ENCODE measurements at regions not wholly inside any gene's neighbourhood (a gene's known extent, or its start where the extent isn't known, plus 50 kb on each side); places are given as distances from the start of the nearest gene placed in this dataset.

GRCh38 chr10:3423384-3423783 lies 250.8 kb upstream of the PITRM1 start:
- no peak overlapping the region for H3K23ac ChIP-seq (ENCODE audit: low read depth, low read length)
- no peak for ATAC-seq (ENCODE audit: low read depth)
- dilution Hi-C loops (cut with HindIII; ENCODE audit: low sequenced_read_pairs, unreplicated experiment) = no loop called here
- no TSS peak for BruUV-seq (replicated peaks)
- CTCF ChIA-PET = interaction anchor here (0.6 kb wide), 1 partner anchor 89 kb away, joined by 4 read pairs; no protein-coding TSS in a partner anchor
- in situ Hi-C loops (cut with MboI; ENCODE audit: low sequenced_read_pairs) = no loop called here
- no peak overlapping the region for H3K9ac ChIP-seq (ENCODE audit: low read depth, low read length)
- no peak overlapping the region for H3K4me3 ChIP-seq (ENCODE audit: insufficient read depth, low read depth, low read length)
- POLR2A ChIA-PET (ENCODE audit: unreplicated experiment) = no interaction called here
- peak overlapping the region; percentile 71; the same call in 1 of the 2 replicates for H2BK20ac ChIP-seq (ENCODE audit: low read depth, low read length)
- H3K56ac ChIP-seq (ENCODE audit: extremely low read depth, insufficient read depth, low read length) = no peak overlapping the region
- H3K9me3 ChIP-seq (ENCODE audit: control insufficient read depth, insufficient read depth, low read length) = no peaks in the 10 kb centered on the region
- 0 out of 2 replicates have a peak overlapping the region, but pooled peaks have one; percentile 23 for H3K14ac ChIP-seq (replicated peaks; ENCODE audit: low read depth, low read length)
- no peak overlapping the region; the same call in 1 of the 2 replicates for H4K5ac ChIP-seq (ENCODE audit: low read depth, low read length)
- H2AK9ac ChIP-seq (replicated peaks; ENCODE audit: low read depth, low read length, poor library complexity) = no peak overlapping the region
- WGBS, 2 experiments (ENCODE audit: extremely low coverage in 2 of 2, insufficient read length in 1 of 2) = 82% methylated on average over 14 of the region's 14 CpGs; no CpG with 5 or more reads in 1 of the 2 experiments
- H3K36me3 ChIP-seq (ENCODE audit: control insufficient read depth, insufficient read depth, low read length) = no peaks in the 10 kb centered on the region
- H3K27ac ChIP-seq (ENCODE audit: insufficient read depth, low read length) = no peak overlapping the region
- H3K4me2 ChIP-seq (ENCODE audit: low read depth, low read length) = no peak overlapping the region
- peak overlapping the region; percentile 77 for H3K4ac ChIP-seq (ENCODE audit: low read depth, low read length)
- peak overlapping the region; percentile 15; the same call in 1 of the 2 replicates for H4K91ac ChIP-seq (ENCODE audit: insufficient read depth, low read depth, low read length)
- no peaks in the 10 kb centered on the region for H3K79me1 ChIP-seq (ENCODE audit: low read depth in 1 of 2, low read length in 2 of 2)
- intact Hi-C loops (cut with micrococcal nuclease) = no loop called here
- peaks cover 14% of the 10 kb centered on the region for H3K4me1 ChIP-seq (ENCODE audit: control insufficient read depth, insufficient read depth, low read length)
- H3K27me3 ChIP-seq (ENCODE audit: control insufficient read depth, insufficient read depth, low read length) = no peaks in the 10 kb centered on the region
- peak overlapping the region; percentile 80; the same call in 1 of the 2 replicates for H2AK5ac ChIP-seq (ENCODE audit: low read depth, low read length)
- H3K9me1 ChIP-seq (ENCODE audit: insufficient read depth, low read length) = peaks cover 10% of the 10 kb centered on the region; the same call in 1 of the 2 replicates
- H4K20me1 ChIP-seq (ENCODE audit: insufficient read depth, low read length) = no peaks in the 10 kb centered on the region
- H2AFZ ChIP-seq (replicated peaks; ENCODE audit: low read length, poor library complexity) = peak overlapping the region; percentile 38
- no peak for DNase-seq
- TF ChIP-seq MAFK (IDR thresholded peaks at IDR 0.05; ENCODE audit: low read depth, low read length) = no peak
- no peak for TF ChIP-seq FOS (IDR thresholded peaks at IDR 0.05; ENCODE audit: low read depth, low read length)
- TF ChIP-seq MAZ (IDR thresholded peaks at IDR 0.05; ENCODE audit: borderline replicate concordance, low read depth, low read length) = no peak
- no peak for TF ChIP-seq RAD21 (IDR thresholded peaks at IDR 0.05; ENCODE audit: low read length)
- TF ChIP-seq USF2 (IDR thresholded peaks at IDR 0.05; ENCODE audit: low read depth, low read length) = no peak
- TF ChIP-seq SMC3 (IDR thresholded peaks at IDR 0.05; ENCODE audit: low read depth, low read length) = no peak
- TF ChIP-seq RFX5 (IDR thresholded peaks at IDR 0.05; ENCODE audit: low read depth, low read length) = no peak
- TF ChIP-seq, protein P1, sequence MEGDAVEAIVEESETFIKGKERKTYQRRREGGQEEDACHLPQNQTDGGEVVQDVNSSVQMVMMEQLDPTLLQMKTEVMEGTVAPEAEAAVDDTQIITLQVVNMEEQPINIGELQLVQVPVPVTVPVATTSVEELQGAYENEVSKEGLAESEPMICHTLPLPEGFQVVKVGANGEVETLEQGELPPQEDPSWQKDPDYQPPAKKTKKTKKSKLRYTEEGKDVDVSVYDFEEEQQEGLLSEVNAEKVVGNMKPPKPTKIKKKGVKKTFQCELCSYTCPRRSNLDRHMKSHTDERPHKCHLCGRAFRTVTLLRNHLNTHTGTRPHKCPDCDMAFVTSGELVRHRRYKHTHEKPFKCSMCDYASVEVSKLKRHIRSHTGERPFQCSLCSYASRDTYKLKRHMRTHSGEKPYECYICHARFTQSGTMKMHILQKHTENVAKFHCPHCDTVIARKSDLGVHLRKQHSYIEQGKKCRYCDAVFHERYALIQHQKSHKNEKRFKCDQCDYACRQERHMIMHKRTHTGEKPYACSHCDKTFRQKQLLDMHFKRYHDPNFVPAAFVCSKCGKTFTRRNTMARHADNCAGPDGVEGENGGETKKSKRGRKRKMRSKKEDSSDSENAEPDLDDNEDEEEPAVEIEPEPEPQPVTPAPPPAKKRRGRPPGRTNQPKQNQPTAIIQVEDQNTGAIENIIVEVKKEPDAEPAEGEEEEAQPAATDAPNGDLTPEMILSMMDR (conservative IDR thresholded peaks at IDR 0.05; ENCODE audit: low read depth, low read length) = no peak
- TF ChIP-seq CHD1 (IDR thresholded peaks at IDR 0.05; ENCODE audit: low read depth, low read length) = no peak
- TF ChIP-seq MXI1 (IDR thresholded peaks at IDR 0.05; ENCODE audit: borderline replicate concordance, low read depth, low read length) = no peak
- TF ChIP-seq BHLHE40 (IDR thresholded peaks at IDR 0.05; ENCODE audit: low read depth, low read length) = no peak
- no peak for TF ChIP-seq CEBPB (IDR thresholded peaks at IDR 0.05; ENCODE audit: low read depth, low read length)
- TF ChIP-seq NFE2L2 (IDR thresholded peaks at IDR 0.05; ENCODE audit: low read depth, low read length) = no peak
- no peak for TF ChIP-seq POLR2A (IDR thresholded peaks at IDR 0.05; ENCODE audit: low read depth, low read length)
- TF ChIP-seq, protein P2, sequence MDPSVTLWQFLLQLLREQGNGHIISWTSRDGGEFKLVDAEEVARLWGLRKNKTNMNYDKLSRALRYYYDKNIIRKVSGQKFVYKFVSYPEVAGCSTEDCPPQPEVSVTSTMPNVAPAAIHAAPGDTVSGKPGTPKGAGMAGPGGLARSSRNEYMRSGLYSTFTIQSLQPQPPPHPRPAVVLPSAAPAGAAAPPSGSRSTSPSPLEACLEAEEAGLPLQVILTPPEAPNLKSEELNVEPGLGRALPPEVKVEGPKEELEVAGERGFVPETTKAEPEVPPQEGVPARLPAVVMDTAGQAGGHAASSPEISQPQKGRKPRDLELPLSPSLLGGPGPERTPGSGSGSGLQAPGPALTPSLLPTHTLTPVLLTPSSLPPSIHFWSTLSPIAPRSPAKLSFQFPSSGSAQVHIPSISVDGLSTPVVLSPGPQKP (IDR thresholded peaks at IDR 0.05; ENCODE audit: borderline replicate concordance, low read depth, low read length) = no peak
- TF ChIP-seq RCOR1 (IDR thresholded peaks at IDR 0.05; ENCODE audit: insufficient replicate concordance, low read length) = no peak
- H4K8ac ChIP-seq (ENCODE audit: low read depth in 2 of 2, low read length in 2 of 2) = peak overlapping the region in 1 of 2 experiments; percentile 26; a peak in 1 of 4 replicates
- H2BK5ac ChIP-seq (ENCODE audit: low read depth, low read length, poor library complexity, severe bottlenecking) = no peak overlapping the region
- H2BK120ac ChIP-seq (ENCODE audit: low read depth, low read length) = peak overlapping the region; percentile 77
- H3K18ac ChIP-seq (ENCODE audit: low read depth, low read length) = no peak overlapping the region
- no peak overlapping the region; the same call in 2 of the 3 replicates for H2BK15ac ChIP-seq (ENCODE audit: low read depth, low read length)
